ENCODE measurements at regions not wholly inside any gene's neighbourhood (a gene's known extent, or its start where the extent isn't known, plus 50 kb on each side); places are given as distances from the start of the nearest gene placed in this dataset.

DNA sequence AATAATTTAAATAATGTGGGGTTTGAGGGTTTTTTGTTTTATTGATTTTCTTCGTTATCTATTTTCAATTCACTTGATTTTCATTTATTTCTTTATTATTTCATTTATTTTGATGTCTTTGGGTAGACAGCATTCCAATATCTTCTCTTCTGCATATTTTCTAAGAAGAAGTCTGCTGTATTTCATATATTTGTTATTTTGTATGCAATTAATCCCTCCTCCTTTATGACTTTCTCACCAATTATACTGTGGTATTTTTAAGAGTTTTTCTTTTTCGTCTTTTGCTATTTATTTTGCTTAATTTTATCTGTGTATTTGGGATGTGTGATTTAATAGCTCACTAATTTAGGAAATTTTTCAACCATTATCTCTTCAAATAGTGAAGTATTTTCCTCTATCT is 1444.4 kb upstream of the MIR17HG start:
- peaks cover 0 to 7% of the 10 kb centered on the region in 2 experiments for H3K9me3 ChIP-seq (ENCODE audit: control insufficient read depth in 2 of 2, low read length in 2 of 2)
- no peaks in the 10 kb centered on the region for H3K27me3 ChIP-seq (ENCODE audit: control insufficient read depth, insufficient read depth, low read length)
- Mint-ChIP-seq H3K27me3 (no peaks in the 10 kb centered on the region), H3K36me3 (no peaks in the 10 kb centered on the region), H3K27ac (no peak overlapping the region), H3K4me1 (no peaks in the 10 kb centered on the region), H3K4me3 (no peak overlapping the region), H3K9me3 (peaks cover 0 to 17% (median 5%) of the 10 kb centered on the region in 7 donors)
- ATAC-seq (ENCODE audit: low read depth in 2 of 2) (no peak), DNase-seq (no peak)
- no peaks in the 10 kb centered on the region for H3K4me1 ChIP-seq (ENCODE audit: control insufficient read depth, insufficient read depth, low read length, poor library complexity, severe bottlenecking)
- H3K36me3 ChIP-seq (ENCODE audit: control insufficient read depth, insufficient read depth, low read length): no peaks in the 10 kb centered on the region
- no peak overlapping the region for H3K27ac ChIP-seq (ENCODE audit: insufficient read depth, low read length, poor library complexity, severe bottlenecking)
- no peak overlapping the region for H3K4me3 ChIP-seq (ENCODE audit: low read depth, low read length)

DNA sequence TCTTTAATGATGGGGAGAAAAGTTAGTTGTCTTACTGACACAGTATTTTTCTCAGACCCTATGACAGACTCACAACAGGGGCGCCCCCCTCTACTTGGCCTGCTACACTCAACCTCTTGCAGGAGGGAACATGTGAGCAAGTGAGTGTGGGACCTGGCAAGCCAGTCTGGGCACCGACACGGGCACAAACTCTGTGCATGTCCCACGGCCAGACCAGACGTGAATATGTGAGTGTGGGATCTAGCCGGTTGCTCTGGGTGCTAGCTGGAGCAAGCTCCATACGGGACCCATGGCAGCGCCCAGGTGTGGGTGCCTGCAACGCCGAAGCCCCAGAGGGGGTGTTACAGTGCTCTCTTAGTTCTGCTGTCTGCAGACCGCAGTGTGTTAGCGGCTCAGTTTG is 1437.3 kb upstream of the MIR17HG start:
- Histone ChIP-seq H3K27ac (ENCODE audit: insufficient read depth, low read length, poor library complexity, severe bottlenecking) (no peak overlapping the region), H3K4me1 (ENCODE audit: control insufficient read depth, insufficient read depth, low read length, poor library complexity, severe bottlenecking) (no peaks in the 10 kb centered on the region), H3K4me3 (ENCODE audit: low read depth, low read length) (no peak overlapping the region), H3K27me3 (ENCODE audit: control insufficient read depth, insufficient read depth, low read length) (no peaks in the 10 kb centered on the region), H3K36me3 (ENCODE audit: control insufficient read depth, insufficient read depth, low read length) (no peaks in the 10 kb centered on the region), H3K9me3 (ENCODE audit: control insufficient read depth in 2 of 2, low read length in 2 of 2) (peaks cover 1 to 14% of the 10 kb centered on the region in 2 experiments)
- H3K9me3 Mint-ChIP-seq: peaks cover 0 to 12% (median 4%) of the 10 kb centered on the region in 7 donors
- H3K4me3 Mint-ChIP-seq: no peak overlapping the region
- DNase-seq (no peak), ATAC-seq (ENCODE audit: low read depth in 2 of 2) (no peak)
- H3K36me3 Mint-ChIP-seq: no peaks in the 10 kb centered on the region
- H3K27ac Mint-ChIP-seq: no peak overlapping the region
- no peaks in the 10 kb centered on the region for H3K4me1 Mint-ChIP-seq
- no peaks in the 10 kb centered on the region for H3K27me3 Mint-ChIP-seq

DNA sequence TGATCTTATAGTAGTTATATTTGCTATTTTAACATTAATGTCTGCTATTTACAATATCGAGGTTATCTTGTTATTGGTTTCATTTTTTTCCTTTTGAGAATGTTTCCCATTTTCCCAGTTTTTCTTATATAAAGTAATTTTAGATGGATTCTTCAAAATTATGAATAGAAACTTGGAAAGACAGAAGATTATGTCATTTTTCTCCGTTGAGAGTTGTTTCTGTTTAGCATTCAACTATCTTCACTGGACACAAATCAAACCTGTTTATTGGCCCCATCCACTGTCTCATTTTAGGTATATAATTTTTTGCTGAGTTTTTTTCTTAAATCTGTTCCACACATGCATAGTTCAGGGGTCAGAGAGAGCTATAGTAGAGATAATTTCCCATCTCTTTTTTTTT is 1430.9 kb upstream of the MIR17HG start:
- no peaks in the 10 kb centered on the region for H3K27me3 Mint-ChIP-seq
- no peaks in the 10 kb centered on the region for H3K4me1 Mint-ChIP-seq
- Histone ChIP-seq H3K9me3 (ENCODE audit: control insufficient read depth in 2 of 2, low read length in 2 of 2) (peaks cover 4% of the 10 kb centered on the region in 2 experiments), H3K36me3 (ENCODE audit: control insufficient read depth, insufficient read depth, low read length) (no peaks in the 10 kb centered on the region), H3K4me1 (ENCODE audit: control insufficient read depth, insufficient read depth, low read length, poor library complexity, severe bottlenecking) (no peaks in the 10 kb centered on the region), H3K27me3 (ENCODE audit: control insufficient read depth, insufficient read depth, low read length) (no peaks in the 10 kb centered on the region), H3K4me3 (ENCODE audit: low read depth, low read length) (no peak overlapping the region), H3K27ac (ENCODE audit: insufficient read depth, low read length, poor library complexity, severe bottlenecking) (no peak overlapping the region)
- no peak for DNase-seq
- no peaks in the 10 kb centered on the region for H3K36me3 Mint-ChIP-seq
- peaks cover 0 to 20% (median 7%) of the 10 kb centered on the region in 7 donors for H3K9me3 Mint-ChIP-seq
- H3K4me3 Mint-ChIP-seq: no peak overlapping the region
- no peak overlapping the region for H3K27ac Mint-ChIP-seq
- ATAC-seq (ENCODE audit: low read depth in 2 of 2): no peak

DNA sequence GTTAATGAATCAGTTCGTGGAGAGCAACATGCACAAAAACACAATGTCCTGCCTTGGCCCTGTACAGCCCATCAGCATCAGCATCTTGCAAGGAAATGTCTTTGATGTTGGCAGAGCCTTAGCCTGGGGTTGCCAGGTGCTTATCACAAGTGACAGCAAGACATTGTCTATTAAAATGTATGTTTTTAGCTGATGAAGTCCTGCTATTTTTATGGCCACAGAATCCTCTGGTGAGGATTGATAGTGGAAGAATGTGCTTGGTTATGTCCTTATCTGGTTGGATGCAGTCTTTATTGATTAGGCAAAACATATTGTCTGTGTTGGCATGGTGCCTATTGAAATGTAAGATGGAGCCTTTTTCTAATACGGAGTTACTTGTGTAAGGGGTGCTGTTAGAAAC is 1427.0 kb upstream of the MIR17HG start:
- Histone ChIP-seq H3K9me3 (ENCODE audit: control insufficient read depth in 2 of 2, low read length in 2 of 2) (peaks cover 7 to 8% of the 10 kb centered on the region in 2 experiments), H3K36me3 (ENCODE audit: control insufficient read depth, insufficient read depth, low read length) (no peaks in the 10 kb centered on the region), H3K4me1 (ENCODE audit: control insufficient read depth, insufficient read depth, low read length, poor library complexity, severe bottlenecking) (no peaks in the 10 kb centered on the region), H3K27me3 (ENCODE audit: control insufficient read depth, insufficient read depth, low read length) (no peaks in the 10 kb centered on the region), H3K27ac (ENCODE audit: insufficient read depth, low read length, poor library complexity, severe bottlenecking) (no peak overlapping the region), H3K4me3 (ENCODE audit: low read depth, low read length) (no peak overlapping the region)
- no peaks in the 10 kb centered on the region for H3K36me3 Mint-ChIP-seq
- DNase-seq: no peak
- no peak overlapping the region for H3K4me3 Mint-ChIP-seq
- ATAC-seq (ENCODE audit: low read depth in 2 of 2): no peak
- no peak overlapping the region for H3K27ac Mint-ChIP-seq
- H3K27me3 Mint-ChIP-seq: no peaks in the 10 kb centered on the region
- peaks cover 0 to 16% (median 8%) of the 10 kb centered on the region in 7 donors for H3K9me3 Mint-ChIP-seq
- no peaks in the 10 kb centered on the region for H3K4me1 Mint-ChIP-seq

DNA sequence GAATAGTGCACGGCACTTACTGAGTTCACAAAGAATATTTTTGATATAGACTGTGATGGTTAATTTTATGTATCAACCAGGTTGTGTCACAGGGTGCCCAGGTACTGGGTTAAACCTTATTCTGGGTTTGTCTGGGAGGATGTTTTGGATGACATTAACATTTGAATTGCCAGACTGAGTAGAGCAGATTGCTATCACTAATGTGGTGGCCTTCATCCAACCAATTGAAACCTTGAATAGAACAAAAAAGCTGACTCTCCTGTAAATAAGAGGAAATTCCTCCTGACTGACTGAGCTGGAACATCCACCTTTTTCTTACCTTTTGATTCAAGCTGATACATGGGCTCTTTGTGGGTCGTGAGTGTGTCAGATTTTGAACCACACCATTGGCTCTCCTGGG is 1424.4 kb upstream of the MIR17HG start:
- H3K36me3 ChIP-seq (ENCODE audit: control insufficient read depth, insufficient read depth, low read length): no peaks in the 10 kb centered on the region
- H3K4me1 ChIP-seq (ENCODE audit: control insufficient read depth, insufficient read depth, low read length, poor library complexity, severe bottlenecking): no peaks in the 10 kb centered on the region
- no peaks in the 10 kb centered on the region for H3K36me3 Mint-ChIP-seq
- peaks cover 0 to 15% (median 9%) of the 10 kb centered on the region in 7 donors for H3K9me3 Mint-ChIP-seq
- no peak for ATAC-seq (ENCODE audit: low read depth in 2 of 2)
- H3K4me1 Mint-ChIP-seq: no peaks in the 10 kb centered on the region
- H3K27ac Mint-ChIP-seq: no peak overlapping the region
- no peaks in the 10 kb centered on the region for H3K27me3 Mint-ChIP-seq
- H3K27me3 ChIP-seq (ENCODE audit: control insufficient read depth, insufficient read depth, low read length): no peaks in the 10 kb centered on the region
- no peak overlapping the region for H3K4me3 ChIP-seq (ENCODE audit: low read depth, low read length)
- peaks cover 3 to 12% of the 10 kb centered on the region in 2 experiments for H3K9me3 ChIP-seq (ENCODE audit: control insufficient read depth in 2 of 2, low read length in 2 of 2)
- H3K4me3 Mint-ChIP-seq: no peak overlapping the region
- no peak overlapping the region for H3K27ac ChIP-seq (ENCODE audit: insufficient read depth, low read length, poor library complexity, severe bottlenecking)
- DNase-seq: no peak

DNA sequence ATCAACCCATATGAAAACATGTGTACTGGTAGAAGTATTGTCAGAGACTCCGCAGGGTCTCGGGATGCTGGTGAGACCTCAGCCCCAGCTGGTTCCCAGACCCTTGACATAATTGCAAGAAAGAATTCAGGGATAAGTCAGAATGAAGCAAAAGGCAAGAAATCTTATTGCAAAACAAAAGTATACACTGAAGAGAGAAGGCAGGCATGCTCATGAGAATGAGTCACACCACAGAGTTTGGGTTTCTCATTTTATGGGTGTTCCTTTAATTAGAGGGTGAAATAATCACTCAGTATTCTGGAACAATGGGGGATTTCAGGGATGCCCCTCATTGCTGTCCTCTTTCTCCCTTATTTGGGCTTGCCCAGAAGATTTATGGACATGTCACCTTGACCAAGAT is 1423.8 kb upstream of the MIR17HG start:
- Histone ChIP-seq H3K4me3 (ENCODE audit: low read depth, low read length) (no peak overlapping the region), H3K36me3 (ENCODE audit: control insufficient read depth, insufficient read depth, low read length) (no peaks in the 10 kb centered on the region), H3K4me1 (ENCODE audit: control insufficient read depth, insufficient read depth, low read length, poor library complexity, severe bottlenecking) (no peaks in the 10 kb centered on the region), H3K27ac (ENCODE audit: insufficient read depth, low read length, poor library complexity, severe bottlenecking) (no peak overlapping the region), H3K9me3 (ENCODE audit: control insufficient read depth in 2 of 2, low read length in 2 of 2) (peaks cover 3 to 12% of the 10 kb centered on the region in 2 experiments), H3K27me3 (ENCODE audit: control insufficient read depth, insufficient read depth, low read length) (no peaks in the 10 kb centered on the region)
- Mint-ChIP-seq H3K4me1 (no peaks in the 10 kb centered on the region), H3K9me3 (peaks cover 0 to 15% (median 9%) of the 10 kb centered on the region in 7 donors), H3K4me3 (no peak overlapping the region), H3K36me3 (no peaks in the 10 kb centered on the region), H3K27me3 (no peaks in the 10 kb centered on the region), H3K27ac (no peak overlapping the region)
- no peak for ATAC-seq (ENCODE audit: low read depth in 2 of 2)
- no peak for DNase-seq

DNA sequence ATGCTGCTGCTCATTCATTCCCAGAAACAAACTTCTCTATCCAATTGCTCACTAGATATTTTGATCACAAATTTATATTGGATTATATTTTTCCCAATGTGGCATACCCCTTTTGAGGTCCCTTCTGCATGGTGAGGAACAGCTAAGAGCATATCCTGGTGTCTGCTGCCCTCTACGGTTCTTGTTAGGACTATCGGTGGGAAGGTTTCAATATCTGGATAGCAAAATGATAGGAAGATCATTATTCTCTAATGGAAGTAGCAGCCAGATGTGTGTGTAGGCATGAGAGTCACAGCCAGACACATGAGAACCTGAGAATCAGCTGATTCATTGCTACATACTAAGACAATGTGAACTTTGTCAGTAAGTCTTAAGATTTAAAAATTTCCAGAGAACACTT is 1422.4 kb upstream of the MIR17HG start:
- Mint-ChIP-seq H3K27me3 (no peaks in the 10 kb centered on the region), H3K4me3 (no peak overlapping the region), H3K4me1 (no peaks in the 10 kb centered on the region), H3K27ac (no peak overlapping the region), H3K9me3 (peaks cover 0 to 15% (median 9%) of the 10 kb centered on the region in 7 donors), H3K36me3 (no peaks in the 10 kb centered on the region)
- Histone ChIP-seq H3K27ac (ENCODE audit: insufficient read depth, low read length, poor library complexity, severe bottlenecking) (no peak overlapping the region), H3K4me3 (ENCODE audit: low read depth, low read length) (no peak overlapping the region), H3K9me3 (ENCODE audit: control insufficient read depth in 2 of 2, low read length in 2 of 2) (peaks cover 3 to 12% of the 10 kb centered on the region in 2 experiments), H3K27me3 (ENCODE audit: control insufficient read depth, insufficient read depth, low read length) (no peaks in the 10 kb centered on the region), H3K4me1 (ENCODE audit: control insufficient read depth, insufficient read depth, low read length, poor library complexity, severe bottlenecking) (no peaks in the 10 kb centered on the region), H3K36me3 (ENCODE audit: control insufficient read depth, insufficient read depth, low read length) (no peaks in the 10 kb centered on the region)
- DNase-seq: no peak
- ATAC-seq (ENCODE audit: low read depth in 2 of 2): no peak

DNA sequence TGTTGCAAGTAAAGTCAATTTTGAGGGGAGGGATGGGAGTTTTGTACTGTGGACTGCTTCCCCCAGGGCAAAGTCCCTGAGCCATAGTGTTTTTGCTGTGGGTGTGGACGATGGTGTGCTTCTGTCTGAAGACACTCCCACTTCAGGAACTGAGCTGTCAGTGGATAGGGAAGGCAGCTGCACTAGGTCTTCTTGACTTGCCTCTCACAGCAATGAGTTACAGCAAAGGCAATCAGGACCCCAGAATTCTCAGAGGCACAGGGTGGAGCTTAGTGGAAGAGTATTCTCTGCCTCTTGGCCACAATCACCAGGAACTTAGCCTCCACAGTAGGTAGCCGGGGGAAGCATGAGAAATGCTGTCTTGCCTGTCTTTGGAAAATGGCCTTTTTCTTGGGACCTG is 1416.6 kb upstream of the MIR17HG start:
- no peaks in the 10 kb centered on the region for H3K4me1 ChIP-seq (ENCODE audit: control insufficient read depth, insufficient read depth, low read length, poor library complexity, severe bottlenecking)
- ATAC-seq (ENCODE audit: low read depth in 2 of 2) (no peak), DNase-seq (no peak)
- no peaks in the 10 kb centered on the region for H3K27me3 ChIP-seq (ENCODE audit: control insufficient read depth, insufficient read depth, low read length)
- H3K9me3 Mint-ChIP-seq: peaks cover 2 to 21% (median 11%) of the 10 kb centered on the region in 7 donors
- no peaks in the 10 kb centered on the region for H3K4me1 Mint-ChIP-seq
- H3K36me3 Mint-ChIP-seq: no peaks in the 10 kb centered on the region
- H3K9me3 ChIP-seq (ENCODE audit: control insufficient read depth in 2 of 2, low read length in 2 of 2): peaks cover 0 to 4% of the 10 kb centered on the region in 2 experiments
- no peaks in the 10 kb centered on the region for H3K27me3 Mint-ChIP-seq
- peak overlapping the region in 1 of 3 donors; percentile 52 for H3K27ac Mint-ChIP-seq
- no peaks in the 10 kb centered on the region for H3K36me3 ChIP-seq (ENCODE audit: control insufficient read depth, insufficient read depth, low read length)
- no peak overlapping the region for H3K4me3 Mint-ChIP-seq
- no peak overlapping the region for H3K27ac ChIP-seq (ENCODE audit: insufficient read depth, low read length, poor library complexity, severe bottlenecking)
- no peak overlapping the region for H3K4me3 ChIP-seq (ENCODE audit: low read depth, low read length)

Data from CD4-positive, CD25-positive, alpha-beta regulatory T cell (primary cell).